Activated CD8-positive, alpha-beta T cell treated with anti-CD3 and anti-CD28 coated beads for 36 hours (primary cell): ENCODE measurements at regions not wholly inside any gene's neighbourhood (a gene's known extent, or its start where the extent isn't known, plus 50 kb on each side); places are given as distances from the start of the nearest gene placed in this dataset.

Source experiments
- ATAC-seq: fragments of 200-7000 bp; cut with Tn5 transposase; one replicate; pipeline ENCODE4 v1.10.0; 2021; ENCODE audit warnings: mild to moderate bottlenecking, moderate library complexity
- CTCF ChIA-PET: fragments of 350-600 bp; sonication (Branson Sonifier 250); formaldehyde crosslinking; loops from one replicate; lab custom pipeline; 2021; ENCODE audit warnings: antibody characterized with exemption; lab: Charles Lee
- POLR2A ChIA-PET: fragments of 350-600 bp; sonication (Branson Sonifier 250); formaldehyde crosslinking; loops from one replicate; lab custom pipeline; 2021; ENCODE audit warnings: antibody characterized with exemption; lab: Charles Lee
- DNase-seq: peaks from one replicate; pipeline ENCODE4 v3.0.0-alpha.2; 2020
- H3K27ac Mint-ChIP-seq: one replicate; pipeline ENCODE4 v1.8.0; 2021; ENCODE audit warnings: mild to moderate bottlenecking, mixed read lengths
- H3K27me3 Mint-ChIP-seq: one replicate; pipeline ENCODE4 v1.8.0; 2021; ENCODE audit warnings: mixed read lengths
- H3K36me3 Mint-ChIP-seq: one replicate; pipeline ENCODE4 v1.8.0; 2021; ENCODE audit warnings: low read depth, mixed read lengths
- H3K4me1 Mint-ChIP-seq: one replicate; pipeline ENCODE4 v1.8.0; 2021; ENCODE audit warnings: low read depth, mixed read lengths
- H3K4me3 Mint-ChIP-seq: one replicate; pipeline ENCODE4 v1.8.0; 2021; ENCODE audit warnings: mild to moderate bottlenecking, moderate library complexity, mixed read lengths
- H3K9me3 Mint-ChIP-seq: one replicate; pipeline ENCODE4 v1.8.0; 2021; ENCODE audit warnings: mixed read lengths
- CTCF ChIP-seq: fragments of 200-600 bp; IDR thresholded peaks from one replicate; pipeline ENCODE4 v1.8.0; 2022; ENCODE audit warnings: antibody characterized with exemption, mild to moderate bottlenecking
- intact Hi-C: fragments of 100-400 bp; cut with micrococcal nuclease; formaldehyde crosslinking; loops from one replicate; pipeline ENCODE4 v1.10.0; 2022

- H3K4me1 Mint-ChIP-seq = no peaks in the 10 kb centered on the region
- no peaks in the 10 kb centered on the region for H3K9me3 Mint-ChIP-seq
- ChIA-PET CTCF (no interaction called here), POLR2A (no interaction called here)
- intact Hi-C loops = no loop called here
- TF ChIP-seq CTCF = no peak
- H3K27me3 Mint-ChIP-seq = no peaks in the 10 kb centered on the region
- ATAC-seq (no peak), DNase-seq (no peak)
- H3K36me3 Mint-ChIP-seq = no peaks in the 10 kb centered on the region
- no peak overlapping the region for H3K4me3 Mint-ChIP-seq
- H3K27ac Mint-ChIP-seq = no peak overlapping the region
These were observed 243.9 kb upstream of the SPRY2 start for GRCh38 chr13:80584785-80585184.

DNA sequence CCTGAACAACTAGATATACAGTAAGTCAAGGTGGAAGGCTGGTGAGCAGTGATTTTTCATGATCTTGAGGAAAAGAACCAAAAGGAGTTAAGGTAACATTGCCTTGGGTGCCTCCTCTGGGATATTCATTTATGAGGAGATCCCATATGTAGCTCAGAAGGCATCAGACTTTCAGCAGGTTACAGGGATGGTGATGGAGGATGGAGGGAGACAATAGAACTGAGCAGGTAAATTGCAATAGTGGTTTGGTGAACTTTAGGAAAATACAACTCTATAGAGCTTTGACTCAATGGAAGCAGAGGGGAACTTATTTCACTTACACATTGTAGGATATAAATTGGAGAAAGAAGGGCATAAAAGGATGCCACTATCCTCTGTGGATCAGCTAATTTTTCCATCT is 243.4 kb upstream of the SPRY2 start:
- intact Hi-C loops = no loop called here

GRCh38 chr13:80577926-80578670 is 237.2 kb upstream of the SPRY2 start:
- ChIA-PET CTCF (interaction anchor here (1.3 kb wide), 1 partner anchor 21 kb away, joined by 3 read pairs; no protein-coding TSS in a partner anchor), POLR2A (no interaction called here)
- intact Hi-C loops = no loop called here
- Mint-ChIP-seq H3K4me3 (no peak overlapping the region), H3K27ac (no peak overlapping the region), H3K4me1 (no peaks in the 10 kb centered on the region), H3K27me3 (no peaks in the 10 kb centered on the region), H3K9me3 (no peaks in the 10 kb centered on the region), H3K36me3 (no peaks in the 10 kb centered on the region)
- DNase-seq (no peak), ATAC-seq (no peak)
- TF ChIP-seq CTCF = no peak

More for the DNA sequence above, 243.4 kb upstream of the SPRY2 start:
- no peaks in the 10 kb centered on the region for H3K9me3 Mint-ChIP-seq
- no peaks in the 10 kb centered on the region for H3K36me3 Mint-ChIP-seq
- no peaks in the 10 kb centered on the region for H3K4me1 Mint-ChIP-seq
- no peak overlapping the region for H3K4me3 Mint-ChIP-seq
- no peak overlapping the region for H3K27ac Mint-ChIP-seq
- DNase-seq (no peak), ATAC-seq (no peak)
- ChIA-PET POLR2A (no interaction called here), CTCF (no interaction called here)
- no peak for TF ChIP-seq CTCF
- no peaks in the 10 kb centered on the region for H3K27me3 Mint-ChIP-seq

DNA sequence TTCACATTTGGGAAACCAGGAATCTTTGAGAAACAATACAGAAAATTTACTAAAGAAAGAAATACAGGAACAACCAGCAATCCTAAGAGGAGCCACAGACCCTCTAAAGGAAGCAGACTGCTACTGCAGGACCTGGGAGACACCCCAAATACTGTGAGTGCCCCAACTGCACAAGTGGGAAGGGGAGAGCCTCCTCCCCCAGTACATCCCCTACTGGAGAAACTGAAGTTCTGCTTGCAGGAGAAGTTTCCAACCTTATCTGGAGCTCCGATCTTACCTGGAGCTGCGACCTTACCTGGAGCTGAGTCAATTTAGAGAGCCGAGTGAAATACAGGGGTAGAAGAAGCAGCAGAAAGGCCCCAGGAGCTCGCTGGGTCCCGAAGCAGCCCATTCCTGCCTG is 236.4 kb upstream of the SPRY2 start:
- Mint-ChIP-seq H3K4me1 (no peaks in the 10 kb centered on the region), H3K27ac (no peak overlapping the region)
- CTCF ChIA-PET = no interaction called here

More for the DNA sequence above, 236.4 kb upstream of the SPRY2 start:
- intact Hi-C loops = no loop called here
- no peak for TF ChIP-seq CTCF
- Mint-ChIP-seq H3K9me3 (no peaks in the 10 kb centered on the region), H3K4me3 (no peak overlapping the region), H3K27me3 (no peaks in the 10 kb centered on the region), H3K36me3 (no peaks in the 10 kb centered on the region)
- ATAC-seq (no peak), DNase-seq (no peak)
- POLR2A ChIA-PET = no interaction called here
